ENCODE measurements at regions not wholly inside any gene's neighbourhood (a gene's known extent, or its start where the extent isn't known, plus 50 kb on each side); places are given as distances from the start of the nearest gene placed in this dataset.

DNA sequence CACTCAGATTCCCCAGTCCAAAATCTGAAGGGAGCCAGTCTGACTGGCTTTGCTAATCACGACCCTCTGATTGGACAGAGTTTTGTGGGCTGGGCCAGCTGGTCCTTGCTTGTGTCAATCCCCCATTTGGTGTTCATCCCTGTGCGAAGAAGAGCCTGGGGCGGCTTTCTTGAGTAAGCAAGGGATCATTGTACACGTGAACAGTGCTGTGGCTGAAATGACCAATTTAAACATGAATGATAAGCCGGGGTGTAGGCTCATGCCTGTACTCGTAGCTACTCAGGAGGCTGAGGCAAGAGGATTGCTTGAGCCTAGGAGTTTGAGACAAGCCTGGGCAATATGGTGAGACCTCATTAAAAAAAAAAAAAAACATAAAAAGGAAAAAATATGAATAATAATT is 379.1 kb downstream of the RAPGEF2 start:
- H3K4me3 ChIP-seq (ENCODE audit: low read depth, low read length), result no peak overlapping the region
- H3K27me3 ChIP-seq (ENCODE audit: insufficient read depth, low read length), result no peaks in the 10 kb centered on the region

DNA sequence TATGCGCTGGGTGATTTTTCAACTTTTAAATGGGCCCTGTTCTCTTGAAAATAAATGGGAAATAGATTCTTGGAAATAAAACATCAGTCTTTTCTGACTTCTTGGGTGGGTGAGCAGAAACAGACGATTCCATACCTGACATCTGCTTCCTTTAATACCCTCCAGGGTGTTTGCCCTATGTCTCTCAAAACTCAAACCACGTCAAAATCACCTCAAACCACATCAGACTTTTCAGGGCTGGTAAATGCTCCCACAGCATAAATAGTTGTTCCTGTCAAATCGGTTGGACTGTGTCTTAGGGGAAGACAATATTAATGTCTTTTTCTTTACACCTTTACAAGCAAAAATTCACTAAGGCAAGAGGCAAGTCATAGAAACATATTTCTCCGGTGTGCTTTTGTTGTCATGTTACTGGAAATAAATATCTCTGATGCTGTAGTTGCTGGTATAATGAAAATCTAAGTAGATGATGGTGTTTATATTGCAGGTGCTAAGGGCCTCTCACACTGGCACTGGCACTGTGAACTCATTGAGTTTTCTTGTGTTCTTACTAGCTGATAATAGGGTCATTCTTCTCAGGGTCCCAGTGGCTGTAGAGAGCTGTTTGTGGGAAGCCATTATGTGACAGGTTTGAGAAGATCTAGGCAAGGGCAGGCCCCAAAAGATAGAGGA is 380.4 kb downstream of the RAPGEF2 start:
- Histone ChIP-seq H3K4me2 (ENCODE audit: low read length) (no peak overlapping the region), H2BK5ac (ENCODE audit: low read depth, low read length, poor library complexity) (no peak overlapping the region), H4K8ac (ENCODE audit: low read depth, low read length) (no peak overlapping the region), H2AFZ (ENCODE audit: insufficient read depth, low read length, poor library complexity) (no peak overlapping the region), H3K4me1 (ENCODE audit: control insufficient read depth in 1 of 2, insufficient read depth in 2 of 2, low read length in 2 of 2) (peaks cover 0 to 3% of the 10 kb centered on the region in 2 experiments), H3K79me1 (ENCODE audit: low read length) (peaks cover 2% of the 10 kb centered on the region), H3K18ac (ENCODE audit: low read length) (no peak overlapping the region), H2AK5ac (ENCODE audit: low read length) (no peak overlapping the region), H3K27ac (ENCODE audit: low read depth, low read length) (no peak overlapping the region), H3K14ac (ENCODE audit: low read length) (no peak overlapping the region), H3K4me3 (ENCODE audit: low read depth, low read length) (no peak overlapping the region), H3K9me3 (ENCODE audit: insufficient read depth, low read depth, low read length) (peaks cover 2% of the 10 kb centered on the region), H4K91ac (ENCODE audit: low read depth, low read length) (no peak overlapping the region), H3K23ac (ENCODE audit: low read length) (no peak overlapping the region), H4K12ac (ENCODE audit: low read depth, low read length) (no peak overlapping the region), H3K36me3 (ENCODE audit: control insufficient read depth in 1 of 2, insufficient read depth in 2 of 2, low read length in 2 of 2) (no peaks in the 10 kb centered on the region), H3K27me3 (ENCODE audit: insufficient read depth, low read length) (no peaks in the 10 kb centered on the region), H2BK120ac (ENCODE audit: insufficient read depth, low read length, poor library complexity) (no peak overlapping the region), H3K4ac (ENCODE audit: low read depth, low read length) (no peak overlapping the region), H3K9ac (ENCODE audit: low read length) (no peak overlapping the region), H2BK12ac (ENCODE audit: low read length) (no peak overlapping the region), H3K79me2 (ENCODE audit: control insufficient read depth, insufficient read depth, low read length, poor library complexity) (no peaks in the 10 kb centered on the region)
- no CpG with 5 or more reads among the region's 5 CpGs for WGBS (ENCODE audit: extremely low coverage, insufficient coverage, insufficient read length)
- no peak for DNase-seq

More for the DNA sequence above, 379.1 kb downstream of the RAPGEF2 start:
- no peaks in the 10 kb centered on the region for H3K36me3 ChIP-seq (ENCODE audit: control insufficient read depth in 1 of 2, insufficient read depth in 2 of 2, low read length in 2 of 2)
- H2AFZ ChIP-seq (ENCODE audit: insufficient read depth, low read length, poor library complexity), result no peak overlapping the region
- no peak overlapping the region for H2AK5ac ChIP-seq (ENCODE audit: low read length)
- peak in 1 of 2 donors; percentile 11 for DNase-seq
- no peak overlapping the region for H2BK120ac ChIP-seq (ENCODE audit: insufficient read depth, low read length, poor library complexity)
- peaks cover 2% of the 10 kb centered on the region for H3K9me3 ChIP-seq (ENCODE audit: insufficient read depth, low read depth, low read length)
- H4K91ac ChIP-seq (ENCODE audit: low read depth, low read length), result no peak overlapping the region
- H3K9ac ChIP-seq (ENCODE audit: low read length), result no peak overlapping the region
- H3K14ac ChIP-seq (ENCODE audit: low read length), result no peak overlapping the region
- no peaks in the 10 kb centered on the region for H3K79me1 ChIP-seq (ENCODE audit: low read length)
- no peak overlapping the region for H3K4me2 ChIP-seq (ENCODE audit: low read length)
- H4K8ac ChIP-seq (ENCODE audit: low read depth, low read length), result no peak overlapping the region
- no peak overlapping the region for H3K4ac ChIP-seq (ENCODE audit: low read depth, low read length)
- no peak overlapping the region for H3K23ac ChIP-seq (ENCODE audit: low read length)
- no peak overlapping the region for H3K27ac ChIP-seq (ENCODE audit: low read depth, low read length)
- WGBS (ENCODE audit: extremely low coverage, insufficient coverage, insufficient read length), result no CpG with 5 or more reads among the region's 6 CpGs
- no peak overlapping the region for H4K12ac ChIP-seq (ENCODE audit: low read depth, low read length)
- H3K4me1 ChIP-seq (ENCODE audit: control insufficient read depth in 1 of 2, insufficient read depth in 2 of 2, low read length in 2 of 2), result peaks cover 0 to 3% of the 10 kb centered on the region in 2 experiments
- H2BK12ac ChIP-seq (ENCODE audit: low read length), result no peak overlapping the region
- H2BK5ac ChIP-seq (ENCODE audit: low read depth, low read length, poor library complexity), result no peak overlapping the region
- no peaks in the 10 kb centered on the region for H3K79me2 ChIP-seq (ENCODE audit: control insufficient read depth, insufficient read depth, low read length, poor library complexity)
- no peak overlapping the region for H3K18ac ChIP-seq (ENCODE audit: low read length)

DNA sequence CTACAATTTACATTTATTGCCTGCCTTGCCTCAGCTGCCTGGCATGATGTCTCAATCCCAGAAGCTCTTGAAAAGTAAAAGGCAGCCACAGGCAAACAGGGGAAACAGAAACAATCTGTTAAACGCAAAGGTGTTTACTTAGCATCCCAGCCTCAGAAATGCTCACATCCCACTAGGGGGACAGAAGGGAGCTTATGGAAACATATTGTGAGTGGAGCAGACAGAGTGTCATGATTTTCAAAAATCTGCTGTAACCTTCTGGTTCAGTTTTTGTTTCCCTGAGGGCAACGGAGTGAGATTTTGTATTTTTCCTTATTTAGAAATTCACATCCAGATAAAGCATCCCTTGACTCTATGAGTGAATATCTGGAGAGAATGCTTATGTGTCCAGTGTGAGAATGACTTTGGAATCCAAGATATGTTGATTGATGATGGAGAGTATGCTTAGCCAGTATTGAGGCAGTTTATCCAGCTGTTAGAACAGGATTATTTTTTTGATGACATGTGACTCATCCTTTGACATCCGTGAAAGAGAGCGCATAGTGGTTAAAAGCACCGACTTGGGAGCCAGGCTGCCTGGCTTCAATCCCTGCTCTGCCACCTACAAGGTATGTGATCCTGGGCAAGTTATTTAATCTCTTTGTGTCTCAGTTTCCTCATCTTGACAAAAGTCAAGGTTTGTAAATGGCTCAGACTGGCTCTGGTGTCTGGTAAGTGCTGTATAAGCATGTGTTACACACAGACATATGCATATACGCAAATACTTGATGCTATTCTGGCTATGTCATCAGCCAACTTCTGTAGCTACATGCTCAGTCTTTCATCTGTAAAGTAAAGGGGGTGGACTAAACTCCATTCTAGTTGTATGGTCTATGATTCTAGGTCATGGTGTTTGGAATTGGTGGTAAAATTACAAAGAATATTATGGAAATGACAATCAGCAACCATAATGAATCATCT is 381.2 kb downstream of the RAPGEF2 start:
- WGBS (ENCODE audit: extremely low coverage, insufficient coverage, insufficient read length), result no CpG with 5 or more reads among the region's 6 CpGs
- H3K27ac ChIP-seq (ENCODE audit: low read depth, low read length), result no peak overlapping the region

GRCh38 chr4:159484864-159485263 is 382.0 kb downstream of the RAPGEF2 start:
- no peak overlapping the region for H3K14ac ChIP-seq (ENCODE audit: low read length)
- H3K27ac ChIP-seq (ENCODE audit: low read depth, low read length), result no peak overlapping the region
- no CpG with 5 or more reads among the region's 2 CpGs for WGBS (ENCODE audit: extremely low coverage, insufficient coverage, insufficient read length)
- H3K9me3 ChIP-seq (ENCODE audit: insufficient read depth, low read depth, low read length), result peaks cover 2% of the 10 kb centered on the region
- H3K27me3 ChIP-seq (ENCODE audit: insufficient read depth, low read length), result no peaks in the 10 kb centered on the region
- no peak overlapping the region for H3K4me3 ChIP-seq (ENCODE audit: low read depth, low read length)
- no peak overlapping the region for H3K4me2 ChIP-seq (ENCODE audit: low read length)
- H3K79me2 ChIP-seq (ENCODE audit: control insufficient read depth, insufficient read depth, low read length, poor library complexity), result no peaks in the 10 kb centered on the region
- H4K91ac ChIP-seq (ENCODE audit: low read depth, low read length), result no peak overlapping the region
- no peak overlapping the region for H3K18ac ChIP-seq (ENCODE audit: low read length)
- no peak overlapping the region for H3K4ac ChIP-seq (ENCODE audit: low read depth, low read length)
- H3K4me1 ChIP-seq (ENCODE audit: control insufficient read depth in 1 of 2, insufficient read depth in 2 of 2, low read length in 2 of 2), result peaks cover 0 to 3% of the 10 kb centered on the region in 2 experiments
- H4K8ac ChIP-seq (ENCODE audit: low read depth, low read length), result no peak overlapping the region
- peaks cover 2% of the 10 kb centered on the region for H3K79me1 ChIP-seq (ENCODE audit: low read length)
- H3K9ac ChIP-seq (ENCODE audit: low read length), result no peak overlapping the region
- H4K12ac ChIP-seq (ENCODE audit: low read depth, low read length), result no peak overlapping the region
- no peak overlapping the region for H2BK120ac ChIP-seq (ENCODE audit: insufficient read depth, low read length, poor library complexity)
- no peak overlapping the region for H2BK5ac ChIP-seq (ENCODE audit: low read depth, low read length, poor library complexity)
- DNase-seq, result peak; percentile 51 to 95
- no peaks in the 10 kb centered on the region for H3K36me3 ChIP-seq (ENCODE audit: control insufficient read depth in 1 of 2, insufficient read depth in 2 of 2, low read length in 2 of 2)
- H2AFZ ChIP-seq (ENCODE audit: insufficient read depth, low read length, poor library complexity), result no peak overlapping the region
- no peak overlapping the region for H2AK5ac ChIP-seq (ENCODE audit: low read length)
- no peak overlapping the region for H2BK12ac ChIP-seq (ENCODE audit: low read length)
- no peak overlapping the region for H3K23ac ChIP-seq (ENCODE audit: low read length)

More for the DNA sequence above, 381.2 kb downstream of the RAPGEF2 start:
- H3K9me3 ChIP-seq (ENCODE audit: insufficient read depth, low read depth, low read length), result peaks cover 2% of the 10 kb centered on the region
- H3K79me1 ChIP-seq (ENCODE audit: low read length), result peaks cover 2% of the 10 kb centered on the region
- H2AK5ac ChIP-seq (ENCODE audit: low read length), result no peak overlapping the region
- peaks cover 0 to 3% of the 10 kb centered on the region in 2 experiments for H3K4me1 ChIP-seq (ENCODE audit: control insufficient read depth in 1 of 2, insufficient read depth in 2 of 2, low read length in 2 of 2)
- no peak overlapping the region for H3K4me3 ChIP-seq (ENCODE audit: low read depth, low read length)
- H2AFZ ChIP-seq (ENCODE audit: insufficient read depth, low read length, poor library complexity), result no peak overlapping the region
- no peaks in the 10 kb centered on the region for H3K79me2 ChIP-seq (ENCODE audit: control insufficient read depth, insufficient read depth, low read length, poor library complexity)
- no peaks in the 10 kb centered on the region for H3K36me3 ChIP-seq (ENCODE audit: control insufficient read depth in 1 of 2, insufficient read depth in 2 of 2, low read length in 2 of 2)
- H3K27me3 ChIP-seq (ENCODE audit: insufficient read depth, low read length), result no peaks in the 10 kb centered on the region
- DNase-seq, result peak; percentile 25 to 59
- H2BK120ac ChIP-seq (ENCODE audit: insufficient read depth, low read length, poor library complexity), result no peak overlapping the region
- H3K4ac ChIP-seq (ENCODE audit: low read depth, low read length), result no peak overlapping the region
- no peak overlapping the region for H4K91ac ChIP-seq (ENCODE audit: low read depth, low read length)
- no peak overlapping the region for H4K8ac ChIP-seq (ENCODE audit: low read depth, low read length)
- no peak overlapping the region for H3K23ac ChIP-seq (ENCODE audit: low read length)
- H2BK12ac ChIP-seq (ENCODE audit: low read length), result no peak overlapping the region
- H3K9ac ChIP-seq (ENCODE audit: low read length), result no peak overlapping the region
- no peak overlapping the region for H3K14ac ChIP-seq (ENCODE audit: low read length)
- H2BK5ac ChIP-seq (ENCODE audit: low read depth, low read length, poor library complexity), result no peak overlapping the region
- H3K4me2 ChIP-seq (ENCODE audit: low read length), result no peak overlapping the region
- H3K18ac ChIP-seq (ENCODE audit: low read length), result no peak overlapping the region
- no peak overlapping the region for H4K12ac ChIP-seq (ENCODE audit: low read depth, low read length)
